Esophagus squamous epithelium (tissue), 4 donors: ENCODE measurements at regions not wholly inside any gene's neighbourhood (a gene's known extent, or its start where the extent isn't known, plus 50 kb on each side); places are given as distances from the start of the nearest gene placed in this dataset.

ENCODE experiments used
- CTCF ChIP-seq, 6 experiments: fragments of 450-650 bp in 4 of 6; fragments of 200-600 bp in 2 of 6; sonication (generic) in 2 of 6; IDR thresholded peaks; one replicate each; pipeline ENCODE4 v1.5.1; 2016 to 2019; ENCODE audit warnings: antibody characterized with exemption in 6 of 6, mild to moderate bottlenecking in 4 of 6, moderate library complexity in 4 of 6
- POLR2A ChIP-seq, 4 donors: fragments of 450-650 bp; IDR thresholded peaks; one replicate each; pipeline ENCODE4 v1.6.1; 2017; ENCODE audit warnings: antibody characterized with exemption in 4 of 4, mild to moderate bottlenecking in 4 of 4, moderate library complexity in 3 of 4

- TF ChIP-seq CTCF (IDR thresholded peaks at IDR 0.05) (no peak), POLR2A (IDR thresholded peaks at IDR 0.05) (no peak)
These were observed 575.8 kb upstream of the ADGRB3 start for GRCh38 chr6:68059261-68059660.
